ENCODE measurements at regions not wholly inside any gene's neighbourhood (a gene's known extent, or its start where the extent isn't known, plus 50 kb on each side); places are given as distances from the start of the nearest gene placed in this dataset.
A peak's percentile ranks its signal among the peaks of the same experiment; 100 is the strongest.

DNA sequence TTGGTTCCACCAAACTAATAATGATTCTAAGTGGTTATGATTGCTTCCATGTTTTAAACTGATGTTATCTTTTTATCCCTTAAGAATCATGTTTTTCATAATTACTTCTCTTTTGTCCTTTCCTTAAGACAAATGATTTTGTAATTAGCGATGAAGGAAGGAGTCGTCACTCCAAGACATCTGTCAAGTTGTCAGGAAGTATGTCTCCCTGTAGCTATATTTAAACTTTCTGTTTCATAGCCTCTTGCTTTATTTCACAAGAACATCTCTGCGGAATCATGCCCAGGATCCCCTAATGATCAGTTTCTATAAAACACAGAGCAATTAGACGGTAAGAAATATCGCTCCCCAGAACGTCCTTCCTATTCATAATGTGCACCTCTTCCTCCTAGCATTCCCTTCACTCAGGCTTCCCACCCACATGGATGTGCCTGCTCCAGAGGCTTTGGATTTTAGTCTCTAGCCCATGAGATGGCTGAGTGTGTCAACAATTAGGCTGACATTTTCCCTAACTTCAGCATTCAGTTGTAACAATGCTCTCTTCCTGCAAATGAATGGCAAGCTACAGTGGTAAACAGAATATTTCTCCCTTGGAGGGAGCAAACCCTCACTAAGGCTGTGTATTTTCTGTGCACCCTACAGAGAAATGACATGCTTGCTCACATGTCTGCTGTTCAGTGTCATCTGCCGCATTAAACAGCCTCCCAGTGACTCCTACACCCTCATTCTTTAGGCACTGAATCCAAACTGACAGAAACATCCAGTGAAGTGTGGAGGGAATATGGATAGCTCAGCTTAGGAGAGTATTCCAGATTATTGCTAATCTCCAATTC is 879.6 kb upstream of the CELF4 start:
- no peak for DNase-seq (ENCODE audit: low read depth)

DNA sequence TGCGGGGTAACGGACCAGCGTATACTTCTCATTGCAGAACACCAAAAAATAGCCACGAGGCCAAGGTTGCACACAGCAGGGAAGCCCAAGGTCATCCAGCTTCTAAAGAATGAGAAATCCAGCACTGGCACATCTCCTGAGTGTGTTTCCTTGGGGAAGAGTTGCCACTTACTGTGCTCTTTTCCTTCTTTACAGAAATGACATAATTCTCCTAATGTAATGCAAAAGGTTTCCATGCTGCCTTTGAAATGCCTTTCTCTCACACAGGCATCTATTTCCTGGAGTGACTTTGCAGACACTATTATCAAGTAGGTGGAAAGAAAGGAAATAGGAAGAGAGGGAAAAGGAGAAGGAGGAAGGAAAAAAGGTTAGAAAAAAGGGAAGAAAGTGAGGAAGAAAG is 862.1 kb upstream of the CELF4 start:
- no peak for DNase-seq (ENCODE audit: low read depth)

DNA sequence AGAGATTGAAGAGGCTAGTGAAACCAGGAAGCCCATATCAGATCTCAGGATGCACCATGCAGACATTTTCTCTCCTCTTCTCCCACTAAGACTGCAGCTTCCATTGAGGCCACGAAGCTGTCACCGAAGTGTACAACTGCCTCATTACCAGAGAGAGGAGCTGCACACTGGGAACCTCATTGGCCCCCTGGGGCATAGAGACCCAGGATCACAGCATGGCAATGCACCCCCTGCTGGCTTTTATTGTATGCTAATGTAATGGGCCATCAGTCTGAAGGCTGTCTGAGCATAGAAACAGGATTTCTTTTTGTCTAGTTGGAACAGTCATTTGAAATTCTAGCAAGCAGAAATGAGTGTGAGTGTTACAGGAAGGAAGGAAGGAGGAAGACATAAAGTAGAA is 861.6 kb upstream of the CELF4 start:
- DNase-seq (ENCODE audit: low read depth): no peak

DNA sequence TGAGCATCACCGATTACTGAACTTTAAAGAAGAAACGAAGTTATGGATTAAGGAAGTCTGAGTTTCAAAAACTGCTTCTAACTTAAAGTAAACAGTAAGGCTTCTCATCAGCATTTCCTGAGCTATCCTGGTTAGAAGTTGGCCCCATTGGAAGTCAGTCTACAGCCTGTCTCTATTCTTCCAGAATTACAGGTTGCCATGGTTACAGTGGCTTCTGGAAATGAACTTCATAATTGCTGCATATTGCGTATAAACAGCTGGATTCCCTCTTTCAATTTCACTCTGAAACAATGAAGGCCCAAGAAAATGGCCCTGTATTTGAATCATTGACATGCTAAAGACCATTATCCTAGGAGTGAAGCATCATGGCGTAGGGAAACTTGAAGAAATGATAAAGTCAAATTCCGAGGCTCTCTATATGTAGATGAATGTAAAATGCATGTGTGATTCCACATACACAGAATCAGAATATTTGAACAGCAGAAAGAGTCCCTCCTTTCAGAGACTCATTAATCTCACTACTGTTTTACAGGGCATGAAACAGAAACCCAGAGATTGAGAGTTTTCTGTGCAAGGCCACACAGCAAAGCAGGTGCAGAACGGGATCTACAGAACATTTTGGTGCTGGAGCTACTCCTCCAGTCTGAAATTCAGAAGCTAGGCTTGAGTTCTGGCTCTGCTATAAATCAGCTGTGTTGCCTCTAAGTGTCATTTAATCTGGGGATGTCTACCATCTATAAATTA is 856.4 kb upstream of the CELF4 start:
- DNase-seq (ENCODE audit: low read depth): no peak

DNA sequence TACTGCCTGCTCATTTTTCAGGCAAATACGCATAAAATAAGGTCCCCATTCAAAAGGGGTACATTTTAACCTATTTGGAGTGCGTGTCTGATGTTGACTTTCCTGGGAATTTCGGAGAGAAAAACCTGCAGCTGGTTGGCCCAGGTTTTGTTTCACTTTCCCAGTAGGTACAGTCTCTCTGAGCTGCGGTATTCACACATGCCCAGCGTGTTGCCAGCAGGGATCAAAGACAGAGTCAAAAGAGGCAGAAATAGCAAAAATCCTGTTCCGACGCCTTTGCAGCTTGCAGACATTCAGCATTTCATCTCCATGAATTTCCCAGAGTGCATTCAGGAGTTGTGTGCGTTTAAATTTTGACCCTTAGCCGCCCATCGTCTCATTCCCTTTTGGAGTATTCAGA is 855.4 kb upstream of the CELF4 start:
- DNase-seq (ENCODE audit: low read depth): no peak

DNA sequence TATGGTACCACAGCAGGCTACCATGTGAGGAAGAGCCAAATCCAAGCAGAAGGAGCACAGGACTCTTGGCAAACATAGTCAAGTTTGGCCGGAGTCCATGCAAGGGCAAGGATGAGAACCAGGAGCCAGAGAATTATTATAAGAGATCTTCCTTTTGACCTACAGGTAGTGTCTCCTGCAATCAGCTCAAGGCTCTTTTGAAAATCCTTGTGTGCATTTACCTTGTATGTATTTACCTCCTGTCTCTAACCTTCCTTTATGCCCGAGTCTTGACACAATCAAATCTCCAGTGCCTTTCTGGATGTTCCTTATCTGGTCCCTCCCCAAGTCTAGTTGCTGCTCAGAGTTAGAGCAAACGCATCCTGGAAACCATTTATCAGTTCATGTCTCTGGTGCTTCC is 855.0 kb upstream of the CELF4 start:
- DNase-seq (ENCODE audit: low read depth): no peak

DNA sequence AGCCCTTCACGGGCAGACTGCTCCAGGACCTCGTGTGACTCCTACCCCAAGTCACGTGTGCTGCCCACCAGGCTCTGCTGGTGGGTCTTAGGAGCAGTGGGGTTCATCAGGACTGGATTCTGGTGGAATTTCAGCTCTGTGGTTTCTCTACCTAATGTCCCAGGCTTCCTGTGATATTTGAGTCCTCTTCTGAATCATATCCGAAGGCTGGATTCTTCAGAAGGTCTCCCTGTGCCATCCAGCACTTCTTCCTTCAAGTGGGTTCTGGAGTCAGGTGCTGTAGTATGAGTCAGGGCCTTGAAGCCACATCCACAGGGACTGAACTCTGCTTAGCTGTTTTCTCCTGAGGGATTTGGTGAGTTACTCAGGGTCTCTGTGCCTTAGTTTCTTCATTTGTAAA is 850.2 kb upstream of the CELF4 start:
- no peak for DNase-seq (ENCODE audit: low read depth)

DNA sequence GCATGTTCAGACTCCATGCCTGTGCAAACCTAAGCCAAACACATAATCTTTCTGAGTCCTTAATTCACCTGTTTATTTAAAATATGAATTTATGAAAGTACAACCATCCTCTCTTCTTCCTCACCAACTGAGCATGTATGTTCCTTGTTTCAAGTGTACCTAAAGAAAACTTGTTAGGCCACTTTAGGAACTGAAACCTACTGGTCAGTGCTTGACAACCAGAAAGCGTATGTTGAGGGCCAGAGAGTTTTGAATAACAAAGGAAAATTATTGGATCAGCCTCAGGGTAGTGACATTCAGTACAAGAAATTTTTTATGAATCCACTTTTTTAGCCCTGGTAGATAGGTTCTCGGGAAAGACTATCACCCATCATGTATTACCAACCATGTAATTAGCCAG is 847.6 kb upstream of the CELF4 start:
- no peak for DNase-seq (ENCODE audit: low read depth)

DNA sequence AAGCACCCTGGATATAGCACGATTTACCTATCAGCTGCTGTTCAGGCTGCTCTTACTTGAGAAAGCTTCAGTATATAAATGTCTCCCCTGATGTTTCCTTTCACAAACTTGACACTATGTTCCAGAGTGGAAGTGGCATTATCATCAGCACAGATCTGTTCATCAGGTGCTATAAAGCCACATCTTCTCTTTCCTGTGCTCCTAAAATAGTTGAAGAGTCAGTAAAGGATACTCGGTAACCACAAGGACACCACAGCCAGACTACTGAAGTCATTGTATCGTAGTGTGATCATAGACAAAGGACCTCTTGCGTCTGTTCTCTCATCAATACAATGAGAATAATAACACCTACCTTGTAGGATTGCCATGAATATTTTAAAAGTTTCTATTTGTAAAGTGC is 841.0 kb upstream of the CELF4 start:
- DNase-seq (ENCODE audit: low read depth): no peak

DNA sequence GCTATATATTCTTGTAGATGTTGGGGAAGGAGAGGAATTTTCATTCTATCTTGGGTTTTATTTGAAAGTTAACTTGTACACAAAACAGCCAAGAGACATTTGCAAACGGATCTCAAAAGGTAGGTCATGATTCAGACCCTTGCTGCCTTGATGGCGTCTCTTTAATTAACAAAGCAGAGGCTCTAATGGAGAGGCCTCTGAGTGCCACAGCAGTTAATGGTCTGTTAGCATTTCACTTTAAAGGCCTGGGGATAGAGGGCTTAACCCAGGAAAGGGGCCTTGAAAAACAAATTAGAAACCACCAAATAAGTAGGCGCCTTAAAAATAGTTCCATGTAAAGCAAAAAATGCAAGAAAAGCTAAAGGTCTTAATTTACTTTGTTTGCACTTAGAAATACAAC is 836.9 kb upstream of the CELF4 start:
- no peak for DNase-seq (ENCODE audit: low read depth)

DNA sequence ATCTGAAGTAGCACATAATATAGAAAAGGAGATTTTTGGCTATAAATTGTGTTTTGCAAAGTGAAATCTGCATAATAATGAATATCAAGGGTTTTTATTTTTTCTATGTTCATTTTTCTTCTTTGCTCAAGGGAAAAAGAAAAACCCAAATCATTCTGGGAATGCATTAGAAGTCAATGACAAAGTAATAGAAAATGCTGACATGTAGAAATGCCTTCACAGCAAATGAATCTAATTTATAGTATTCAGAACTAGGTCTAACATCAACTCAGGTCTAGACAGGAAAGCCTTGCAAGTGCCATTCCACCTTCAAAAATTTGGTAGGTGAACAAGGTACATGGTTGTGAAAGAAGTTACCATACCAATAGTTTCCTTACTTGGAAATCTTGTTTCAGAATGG is 831.5 kb upstream of the CELF4 start:
- no peak for DNase-seq (ENCODE audit: low read depth)

DNA sequence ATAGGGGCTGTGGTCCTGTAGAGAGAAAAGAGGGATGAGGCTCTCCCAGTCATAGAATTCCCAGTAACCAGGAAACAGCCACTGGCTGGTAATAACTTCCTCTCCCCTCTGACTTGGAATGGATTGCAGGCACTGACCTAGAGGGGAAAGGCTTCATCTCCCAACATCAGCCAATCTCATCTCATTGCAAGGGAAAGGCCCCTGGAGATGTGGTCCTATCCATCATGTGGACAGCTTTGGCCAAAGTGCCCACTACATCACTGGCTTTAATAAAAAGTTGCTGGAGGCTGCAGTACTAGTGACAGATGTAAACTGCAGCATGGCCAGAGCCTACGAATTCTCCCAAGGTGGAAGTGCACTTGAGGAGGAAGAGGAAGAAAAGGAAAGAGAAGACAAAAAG is 820.5 kb upstream of the CELF4 start:
- DNase-seq (ENCODE audit: low read depth): no peak

DNA sequence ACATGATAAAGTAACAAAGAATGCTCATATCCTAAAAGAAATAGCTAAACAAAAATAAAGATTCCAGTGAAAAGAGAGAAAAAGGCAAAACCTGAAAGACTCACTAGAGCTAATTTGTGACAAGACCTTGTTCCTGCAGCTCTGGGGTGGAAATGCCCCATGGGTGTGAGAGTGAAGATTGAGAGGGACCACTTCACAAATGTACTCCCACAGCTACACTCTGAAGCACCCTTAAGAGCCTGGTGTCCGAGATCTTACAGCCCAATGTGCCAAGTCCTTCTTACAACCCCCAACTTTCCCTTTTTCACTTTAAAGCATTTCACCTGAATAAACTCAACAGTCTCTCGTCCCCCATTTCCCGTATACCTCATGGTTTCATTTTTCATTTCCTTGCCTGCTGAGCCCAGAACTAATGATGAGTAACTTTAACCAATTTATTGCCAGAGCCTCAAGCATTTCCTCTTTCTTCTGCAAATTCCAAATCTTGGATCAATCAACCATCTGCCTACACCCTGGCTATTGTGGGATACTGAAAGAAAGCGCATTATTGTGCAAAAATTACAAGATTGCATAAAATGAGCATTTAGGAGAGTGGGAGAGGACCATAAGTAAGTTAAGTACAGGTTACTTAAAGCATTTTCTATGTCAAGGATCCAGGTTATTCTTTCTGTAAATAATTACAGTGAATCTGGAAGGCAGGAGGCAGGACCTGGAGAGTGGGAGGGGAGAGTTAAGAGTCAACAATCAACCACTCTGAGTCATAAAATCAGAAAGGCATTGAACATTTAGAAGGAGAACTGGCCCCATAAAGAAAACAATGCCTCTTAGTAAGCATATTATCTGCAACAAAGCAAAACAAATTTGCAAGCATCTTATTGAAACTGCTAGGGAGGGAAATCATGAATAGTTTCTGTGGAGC is 804.4 kb upstream of the CELF4 start:
- DNase-seq (ENCODE audit: low read depth): peak; percentile 84

DNA sequence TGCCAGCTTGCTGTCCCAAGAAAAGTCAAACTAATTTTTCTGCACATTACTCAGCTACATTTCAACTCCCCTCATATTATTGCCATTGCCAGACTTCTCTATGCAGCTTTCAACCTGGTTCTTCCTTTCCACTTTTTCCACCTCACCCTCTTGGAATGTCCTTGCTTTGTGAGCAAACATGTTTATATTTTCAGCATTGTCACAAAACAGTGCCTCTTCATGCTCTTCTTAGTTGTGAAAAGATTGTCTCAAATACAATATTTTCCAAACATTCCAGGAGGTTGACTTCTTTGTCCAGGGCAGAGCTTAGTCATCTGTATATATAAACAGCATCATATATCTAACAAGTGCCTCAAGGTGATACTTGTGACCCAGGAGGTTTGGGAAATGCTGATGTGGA is 803.3 kb upstream of the CELF4 start:
- DNase-seq (ENCODE audit: low read depth): peak; percentile 35

DNA sequence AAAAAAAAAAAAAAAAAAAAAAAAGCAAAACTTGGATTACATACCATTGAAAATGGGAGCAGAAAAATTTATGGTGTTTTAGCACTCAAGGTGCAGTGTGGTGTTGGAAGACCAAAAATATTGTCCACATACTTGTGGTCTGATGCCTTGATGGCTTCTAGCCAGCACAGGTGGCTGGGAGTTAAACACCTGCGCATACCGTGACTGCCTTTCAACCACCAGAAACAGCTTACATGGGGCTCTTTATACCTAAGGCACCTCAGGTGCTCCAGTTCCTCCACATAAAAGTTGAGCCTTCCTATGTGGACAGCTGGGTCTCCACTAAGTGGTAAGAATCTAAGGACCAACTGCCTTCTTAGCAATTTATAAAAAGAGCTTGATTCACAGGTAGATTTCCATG is 802.6 kb upstream of the CELF4 start:
- DNase-seq (ENCODE audit: low read depth): no peak

DNA sequence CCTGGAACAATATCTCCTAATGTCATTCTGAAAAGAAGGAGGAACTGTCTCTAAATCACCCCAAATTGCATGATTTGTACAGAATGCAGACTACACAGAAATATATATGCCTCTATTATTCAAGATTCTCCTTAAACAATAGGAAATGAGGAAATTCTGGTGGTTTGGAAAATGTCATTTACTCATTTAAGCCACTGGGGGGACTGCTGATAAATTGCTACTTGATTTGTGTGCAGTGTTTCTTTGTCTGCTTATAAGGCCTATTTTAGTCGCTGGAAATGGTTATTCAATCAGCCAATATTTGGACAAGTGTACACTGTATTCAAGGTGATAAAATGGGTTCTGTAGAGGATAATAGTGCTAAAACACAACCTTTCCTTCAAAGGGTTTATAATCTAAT is 801.9 kb upstream of the CELF4 start:
- DNase-seq (ENCODE audit: low read depth): no peak

DNA sequence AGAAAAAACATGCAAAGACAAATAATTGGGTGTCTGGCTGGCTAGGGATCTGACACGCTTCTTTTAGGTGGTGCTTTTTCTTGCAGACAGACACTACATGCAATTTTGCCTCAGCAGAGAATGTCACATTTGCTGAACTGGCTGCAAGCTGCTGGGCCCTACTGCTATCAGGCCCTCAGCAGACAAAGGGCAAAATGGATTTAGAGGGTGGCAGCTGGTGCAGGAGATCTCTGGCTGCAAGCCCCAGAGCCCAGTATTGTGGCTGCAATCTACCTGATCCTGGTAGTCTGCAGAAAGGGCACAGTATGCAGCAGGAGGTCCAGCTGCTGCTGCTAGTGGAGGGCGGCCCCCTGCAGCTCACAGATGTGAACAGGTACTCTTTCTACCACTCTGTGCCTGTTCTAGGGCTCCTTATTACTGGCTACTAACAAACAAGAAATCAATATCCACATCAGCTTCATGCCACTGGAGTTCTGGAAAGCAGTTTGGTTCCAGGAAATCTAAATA is 796.7 kb upstream of the CELF4 start:
- no peak for DNase-seq (ENCODE audit: low read depth)

DNA sequence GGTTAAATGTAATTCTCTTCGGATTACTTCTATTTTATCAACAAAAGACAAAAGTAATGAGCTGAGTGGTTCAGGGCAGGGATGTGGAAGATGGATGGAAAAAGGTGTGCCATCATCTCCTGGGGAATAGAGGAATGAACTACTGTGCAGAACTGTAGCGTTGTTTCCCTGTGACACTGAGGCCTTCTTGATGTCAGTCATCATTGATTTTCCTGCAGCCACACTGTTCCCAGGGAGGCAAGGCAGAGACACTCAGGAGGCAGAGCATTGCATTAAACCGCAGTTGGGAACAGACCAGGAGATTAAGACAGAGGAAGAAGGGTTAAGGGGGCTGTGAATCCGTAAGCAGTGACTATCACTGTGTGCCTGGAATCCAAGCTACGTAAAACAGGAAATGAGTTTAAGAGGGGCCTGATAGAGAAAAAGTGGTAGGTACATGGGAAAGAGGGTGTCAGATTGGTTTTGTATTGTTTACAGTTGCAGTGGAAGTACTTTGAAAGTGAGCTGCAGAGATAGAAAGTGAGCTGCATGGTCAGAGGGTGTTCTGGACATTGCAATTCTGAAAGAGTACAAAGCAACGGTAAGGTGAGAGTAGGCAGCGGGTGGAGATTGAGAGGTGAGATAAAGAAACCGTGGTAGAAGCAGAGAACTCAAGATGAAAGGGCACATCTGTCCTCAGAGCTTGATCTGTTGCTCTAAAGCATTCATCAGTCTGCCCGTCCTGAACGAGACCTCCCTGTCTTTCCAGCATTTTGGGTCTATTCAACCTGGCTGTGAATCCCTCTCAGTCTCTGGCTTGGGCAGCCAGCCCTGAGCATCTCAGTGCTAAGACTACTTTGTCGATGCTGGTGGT is 793.4 kb upstream of the CELF4 start:
- DNase-seq (ENCODE audit: low read depth): no peak

DNA sequence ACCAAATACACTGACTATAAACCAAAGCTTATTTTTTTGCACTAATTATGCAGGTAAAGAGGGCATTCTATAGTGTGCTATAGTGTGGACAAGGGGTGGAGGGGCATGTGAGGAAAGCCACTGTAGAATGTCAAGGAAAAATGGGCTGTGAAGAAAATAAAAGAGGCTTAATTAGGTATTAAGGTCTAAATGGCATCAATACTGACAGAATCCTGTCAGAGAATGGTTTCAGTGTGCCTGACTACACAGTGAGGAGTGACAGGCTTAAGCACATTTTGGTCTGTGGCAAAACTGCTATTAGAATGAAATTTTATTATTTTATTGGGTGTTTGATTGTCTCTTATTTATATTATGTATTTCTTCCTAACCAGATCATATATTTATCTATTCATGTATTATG is 787.6 kb upstream of the CELF4 start:
- DNase-seq (ENCODE audit: low read depth): no peak

DNA sequence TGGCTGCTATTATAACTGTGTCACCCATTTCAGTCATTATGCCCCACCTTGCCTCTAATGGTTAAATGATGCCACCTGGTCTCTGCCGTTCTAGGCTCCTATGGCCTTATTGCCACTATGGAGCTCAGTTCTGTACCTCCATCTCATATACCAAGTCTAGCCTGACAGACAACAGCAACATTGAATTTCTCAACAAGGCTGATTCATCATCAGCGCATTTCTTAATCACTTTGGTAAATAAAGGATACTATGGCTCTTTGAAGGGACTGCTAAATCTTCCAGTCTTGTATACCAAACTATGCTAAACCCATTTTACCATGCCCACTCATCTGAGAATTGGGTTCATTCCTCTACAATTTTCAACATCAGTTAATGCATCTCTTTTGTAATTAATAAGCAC is 784.5 kb upstream of the CELF4 start:
- DNase-seq (ENCODE audit: low read depth): no peak

DNA sequence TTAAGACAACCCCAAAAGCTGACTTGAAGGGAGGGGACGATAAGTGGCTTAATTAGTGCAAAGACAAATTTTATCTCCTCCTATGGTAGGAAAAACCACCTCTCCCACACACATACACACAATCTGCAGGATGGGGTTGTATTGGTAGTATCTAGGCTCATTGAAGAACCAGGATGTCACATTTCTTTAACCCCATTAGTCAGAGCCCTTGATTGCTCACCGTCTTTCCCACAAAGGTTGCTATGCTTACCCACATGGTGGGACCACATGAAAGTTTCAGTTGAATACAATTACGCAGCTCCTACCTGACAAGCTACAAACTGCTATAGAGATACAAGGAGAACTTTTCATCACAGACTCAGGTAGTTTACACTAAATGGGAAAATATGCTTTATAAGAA is 765.0 kb upstream of the CELF4 start:
- no peak for DNase-seq (ENCODE audit: low read depth)
